GM21360 (cell line): ENCODE measurements at regions not wholly inside any gene's neighbourhood (a gene's known extent, or its start where the extent isn't known, plus 50 kb on each side); places are given as distances from the start of the nearest gene placed in this dataset.

Source experiments
- ATAC-seq: cut with Tn5 transposase; IDR thresholded peaks from one replicate; pipeline ENCODE4 v1.9.1; 2021; ENCODE audit warnings: mild to moderate bottlenecking, moderate library complexity; ENCODE audit not compliant: unreplicated experiment

DNA sequence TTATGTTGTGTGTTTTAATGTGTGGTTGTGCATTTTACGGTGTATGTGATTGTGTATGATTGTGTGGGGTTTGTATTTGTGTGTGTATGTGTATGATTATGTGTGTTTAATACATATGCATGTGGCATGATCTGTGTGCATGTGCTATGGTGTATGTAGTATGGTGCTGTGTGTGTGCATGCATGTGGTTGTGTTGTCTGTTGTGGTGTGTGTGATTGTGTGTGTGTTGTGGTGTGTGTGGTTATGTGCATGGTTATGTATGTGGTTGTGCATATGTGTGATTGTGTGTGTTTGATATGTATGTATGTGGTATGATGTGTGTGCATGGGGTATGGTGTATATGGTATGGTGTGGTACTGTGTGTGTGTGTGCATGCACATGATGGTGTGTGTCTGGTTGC, 148.1 kb upstream of the AGAP1 start:
- no peak for ATAC-seq

DNA sequence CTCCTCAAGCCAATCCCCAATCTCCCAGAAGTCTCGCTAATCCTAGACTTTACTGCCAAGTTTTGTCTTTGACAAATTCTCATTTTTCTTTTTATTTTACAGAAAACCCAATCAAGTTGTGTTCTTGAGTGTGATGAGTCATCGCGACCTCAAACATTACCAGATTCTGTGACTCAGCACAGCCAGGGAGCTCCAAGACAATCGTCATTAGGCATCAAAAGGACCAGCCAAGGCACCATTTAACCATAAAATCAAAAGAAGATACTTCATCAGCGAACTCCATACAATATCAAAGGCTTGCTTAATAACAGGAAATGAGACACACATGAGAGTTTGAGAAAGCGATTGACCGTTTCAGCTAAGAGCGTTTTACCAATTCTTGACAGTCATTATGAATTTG, 146.2 kb upstream of the AGAP1 start:
- no peak for ATAC-seq

DNA sequence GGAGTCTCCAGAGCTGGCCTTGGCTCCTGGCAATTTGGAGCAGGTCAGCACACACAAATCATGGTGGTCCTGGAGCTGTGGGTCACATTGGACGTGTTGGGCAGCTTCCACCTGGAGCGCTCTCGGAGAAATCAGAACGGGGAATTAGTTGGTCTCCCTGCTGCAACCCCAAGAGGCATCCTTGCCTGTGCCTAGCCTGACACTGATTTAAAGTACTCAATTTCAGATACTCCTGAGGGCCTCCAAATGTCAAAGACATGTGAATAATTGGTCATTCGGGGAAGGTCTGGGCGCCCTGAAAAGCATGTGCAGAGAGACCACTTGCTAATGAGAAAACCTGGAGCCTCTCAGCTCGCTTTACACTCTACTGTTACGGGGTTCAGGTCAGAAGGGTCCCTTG, 145.5 kb upstream of the AGAP1 start:
- ATAC-seq = no peak

DNA sequence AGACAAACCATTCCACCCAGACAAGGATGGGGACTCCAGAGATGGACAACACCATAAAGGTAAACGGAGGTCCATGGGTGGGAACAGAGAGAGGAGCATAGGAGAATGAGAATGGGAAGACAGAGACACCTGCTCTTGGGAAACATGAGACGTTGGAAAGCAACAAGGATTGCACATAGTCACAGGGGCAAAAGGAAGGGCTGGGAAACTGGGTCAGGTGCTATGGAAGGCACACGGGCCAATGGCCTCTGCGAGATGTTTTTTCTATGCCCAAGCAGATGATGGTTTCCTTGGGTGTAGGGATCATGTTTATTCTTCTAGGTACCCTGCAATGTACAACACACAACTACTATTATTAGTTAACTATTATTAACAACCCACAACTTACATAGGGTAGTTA, 143.6 kb upstream of the AGAP1 start:
- ATAC-seq = no peak

DNA sequence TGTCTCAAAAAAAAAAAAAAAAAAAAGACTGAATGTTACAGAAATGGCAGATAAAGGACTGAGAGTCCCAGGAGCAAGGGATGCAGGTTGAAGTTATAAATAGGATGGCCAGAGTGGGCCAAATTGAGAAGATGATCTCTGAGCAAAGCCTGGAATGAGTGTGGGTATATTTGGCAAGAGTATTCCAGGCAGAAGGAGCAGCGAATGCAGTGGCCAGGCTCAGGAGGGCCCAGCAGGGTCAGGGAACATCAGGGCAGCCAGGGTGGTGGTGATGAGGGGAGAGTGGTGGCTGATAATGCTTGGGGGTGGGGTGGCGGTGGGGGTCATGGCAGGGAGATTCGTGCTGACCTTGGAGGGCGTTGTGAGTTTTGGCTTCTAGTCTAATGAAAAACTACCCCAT, 141.3 kb upstream of the AGAP1 start:
- no peak for ATAC-seq

DNA sequence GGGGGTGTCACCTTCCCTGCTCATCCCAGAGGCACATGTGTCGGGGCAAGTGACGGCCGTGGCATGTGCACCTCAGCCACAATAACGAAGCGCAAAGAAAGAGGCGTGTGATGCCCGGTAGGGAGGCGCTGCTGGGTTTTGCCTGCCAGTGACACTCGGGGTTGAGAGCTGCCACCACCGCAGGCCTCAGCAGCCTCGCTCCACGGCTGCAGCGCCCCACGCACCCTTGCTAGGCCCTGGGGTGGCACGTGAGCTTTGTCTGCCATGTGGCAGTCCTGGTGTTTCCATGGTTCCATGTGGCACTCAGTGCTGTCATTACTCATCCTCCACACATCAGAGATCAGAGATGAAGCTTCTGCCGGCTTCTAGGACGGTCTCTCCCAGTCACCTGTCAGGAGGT, 136.0 kb upstream of the AGAP1 start:
- ATAC-seq = no peak

DNA sequence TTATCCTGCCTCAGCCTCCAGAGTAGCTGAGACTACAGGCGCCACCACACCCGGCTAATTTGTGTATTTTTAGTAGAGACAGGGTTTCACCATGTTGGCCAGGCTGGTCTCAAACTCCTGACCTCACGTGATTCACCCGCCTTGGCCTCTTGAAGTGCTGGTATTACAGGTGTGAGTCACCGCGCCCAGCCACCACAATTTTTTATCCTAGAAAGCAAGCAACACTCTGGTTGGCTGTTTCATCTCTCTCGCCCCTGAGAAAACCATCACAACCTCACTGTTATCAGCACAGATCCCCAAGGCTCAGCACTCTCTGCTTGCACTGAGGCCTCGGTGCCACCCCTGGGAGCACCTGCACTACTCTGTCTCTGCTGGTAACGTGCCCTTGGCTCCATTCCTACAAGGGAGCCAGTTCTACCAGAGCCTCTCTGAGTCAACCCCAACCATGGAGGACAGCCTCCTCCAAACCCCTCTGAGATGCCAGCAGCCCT, 134.8 kb upstream of the AGAP1 start:
- no peak for ATAC-seq

DNA sequence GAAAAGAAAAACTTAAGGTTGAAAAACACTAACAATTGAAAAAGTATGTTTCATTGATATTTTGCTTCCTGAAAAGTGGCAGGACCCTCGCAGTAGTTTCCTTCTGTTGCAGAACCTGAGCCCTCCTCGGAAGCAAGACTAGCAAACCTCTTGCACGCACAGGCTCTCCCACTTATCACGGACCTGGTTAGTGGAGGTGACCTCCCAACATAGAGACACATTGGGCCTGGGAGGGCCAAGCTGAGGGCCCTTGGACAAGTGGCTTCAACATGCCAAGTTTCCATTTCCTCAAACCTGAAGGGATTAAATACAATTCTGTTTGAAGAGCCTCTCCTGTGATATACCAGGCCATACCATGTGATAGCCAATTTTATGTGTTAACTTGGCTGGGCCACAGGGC, 133.4 kb upstream of the AGAP1 start:
- no peak for ATAC-seq

DNA sequence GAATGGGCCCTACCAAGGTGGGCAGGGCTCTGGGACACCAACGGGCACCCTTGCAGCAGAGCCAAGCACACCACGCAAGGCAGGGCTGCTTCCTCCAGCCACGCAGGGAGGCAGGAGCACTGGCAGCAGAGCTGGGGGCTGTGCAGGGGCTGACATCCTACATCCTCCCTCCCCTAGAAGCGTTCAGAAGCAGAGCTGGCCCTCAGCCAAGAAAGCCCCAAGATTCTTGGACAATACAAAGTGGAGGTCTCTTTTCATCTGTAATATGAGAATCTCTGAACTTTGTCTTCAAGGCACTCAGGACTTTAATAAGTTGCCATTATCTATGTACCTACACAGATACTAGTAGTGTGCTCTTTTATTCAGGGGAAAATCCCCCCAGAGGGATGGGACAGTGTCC, 128.1 kb upstream of the AGAP1 start:
- ATAC-seq = no peak

DNA sequence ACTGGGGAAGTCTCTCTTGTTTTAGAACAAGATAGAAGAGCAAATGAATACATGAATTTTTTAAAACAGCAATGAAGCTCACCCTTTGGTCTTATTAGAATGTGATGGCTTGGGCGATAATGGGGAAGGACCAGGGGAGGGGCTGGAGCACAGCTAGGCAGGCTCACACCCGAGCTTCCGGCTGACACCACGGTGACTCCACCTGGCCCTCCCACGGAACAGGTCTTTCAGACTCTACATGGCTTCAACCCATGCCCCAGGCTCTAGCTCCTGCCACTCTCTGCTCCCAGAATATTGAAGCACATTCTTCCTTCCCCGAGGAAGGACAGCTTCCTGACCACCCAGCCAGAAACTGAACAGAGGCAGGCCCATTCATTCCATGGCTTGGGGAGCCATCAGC, 127.5 kb upstream of the AGAP1 start:
- ATAC-seq = no peak

DNA sequence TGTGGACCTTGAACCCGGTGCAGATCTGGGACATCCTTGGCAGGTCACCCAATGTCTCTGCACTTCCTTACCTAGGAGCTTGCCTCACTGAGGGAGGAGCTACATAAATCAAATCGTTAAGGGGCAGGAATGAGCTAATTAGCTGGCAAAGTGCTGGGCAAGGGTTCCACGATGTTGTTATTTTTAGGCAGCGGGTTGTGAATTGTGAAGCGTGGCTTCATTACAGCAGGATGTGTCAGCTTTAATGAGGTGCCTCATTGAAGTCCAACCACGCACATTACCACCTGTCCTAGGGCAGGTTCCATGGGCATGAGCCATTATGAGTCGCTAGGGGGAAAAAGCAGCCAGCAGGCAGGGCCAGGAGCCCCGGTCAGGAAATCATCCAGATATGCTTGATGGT, 127.0 kb upstream of the AGAP1 start:
- ATAC-seq = no peak

DNA sequence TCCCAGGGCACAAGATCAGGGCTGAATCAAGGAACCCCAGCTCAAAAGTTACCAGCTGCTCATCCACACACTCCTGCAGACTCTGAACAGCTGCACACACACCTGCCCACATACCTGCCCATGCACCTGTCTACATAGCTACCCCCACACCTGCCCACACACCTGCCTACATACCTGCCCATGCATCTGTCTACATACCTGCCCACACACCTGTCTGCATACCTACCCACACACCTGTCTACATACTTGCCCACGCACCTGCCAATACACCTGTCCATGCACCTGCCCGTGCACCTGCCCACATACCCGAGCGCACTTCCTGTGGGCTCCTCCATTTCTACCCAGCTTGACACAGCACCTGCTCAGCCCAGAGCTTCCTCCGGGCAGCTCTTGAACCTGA, 122.8 kb upstream of the AGAP1 start:
- ATAC-seq = no peak

DNA sequence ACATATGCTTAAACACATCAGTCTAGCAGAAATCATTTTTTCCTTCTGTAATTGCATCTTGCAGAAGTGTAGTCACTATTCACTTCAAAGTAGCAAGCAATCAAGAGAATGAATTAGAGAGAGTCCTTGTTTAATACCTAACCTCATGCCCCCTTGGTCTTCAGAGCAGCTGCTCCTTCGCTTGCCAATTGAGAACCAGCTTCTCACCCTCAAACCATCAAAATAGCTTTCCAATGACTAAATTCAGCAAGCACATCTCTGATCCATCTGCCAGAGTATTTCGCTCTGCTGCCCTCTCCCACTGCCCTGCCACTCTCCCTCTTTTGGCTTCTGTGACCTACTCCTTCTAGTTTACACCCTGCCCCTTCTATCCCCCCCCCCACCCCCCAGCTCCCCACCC, 120.7 kb upstream of the AGAP1 start:
- no peak for ATAC-seq

DNA sequence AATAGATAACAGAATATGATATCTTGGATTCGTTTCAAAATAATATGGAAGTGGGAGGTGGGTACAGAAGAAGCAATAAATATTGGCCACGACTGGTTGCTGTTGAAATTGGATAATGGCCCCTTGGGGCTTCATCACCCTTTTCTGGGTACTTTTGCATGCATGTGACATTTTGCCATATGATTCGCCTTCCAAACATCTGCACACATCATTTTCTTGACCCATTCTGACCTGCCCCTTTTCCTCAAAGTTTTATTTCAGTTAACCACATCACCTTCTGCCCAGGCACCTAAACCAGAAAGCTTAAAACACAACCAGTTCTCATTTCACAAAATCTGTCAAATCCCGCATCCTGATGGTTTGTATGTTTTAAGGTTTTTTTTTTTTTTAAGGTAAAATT, 116.7 kb upstream of the AGAP1 start:
- ATAC-seq = no peak

DNA sequence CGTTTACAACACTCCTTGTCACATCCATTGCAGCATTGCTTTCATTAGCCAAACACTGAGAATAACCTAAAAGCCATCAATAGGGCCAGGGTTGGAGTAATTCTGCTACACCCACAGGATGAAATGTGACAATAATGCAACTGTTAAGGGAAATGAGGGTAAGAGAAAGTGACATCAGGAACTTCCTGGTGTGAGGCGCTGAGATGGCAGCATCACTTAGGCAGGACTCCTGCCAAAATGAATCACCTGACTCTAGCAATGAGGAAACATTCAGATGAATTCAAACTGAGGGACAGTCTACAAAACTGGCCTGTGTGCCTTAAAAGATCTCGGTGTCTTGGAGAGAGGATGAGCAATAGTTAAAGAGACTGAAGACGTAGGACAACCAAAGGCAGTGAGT, 115.6 kb upstream of the AGAP1 start:
- no peak for ATAC-seq

DNA sequence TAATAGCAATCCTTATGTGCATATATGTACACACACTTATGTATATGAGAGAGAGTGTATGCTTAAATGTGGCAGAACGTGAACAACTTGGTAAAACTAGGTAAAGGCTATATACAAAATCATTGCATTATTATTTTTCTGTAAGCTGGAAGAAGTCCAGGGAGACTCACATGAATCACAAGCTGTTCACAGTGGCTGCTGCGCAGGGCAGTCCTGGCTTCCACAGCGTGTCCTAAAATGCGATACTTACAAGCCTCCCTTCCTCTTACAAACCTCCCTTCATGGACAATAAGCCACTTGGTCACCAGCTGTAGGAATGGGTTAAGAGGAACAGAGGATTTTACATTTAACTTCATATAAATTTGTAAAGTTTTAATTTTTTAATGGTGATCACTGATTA, 114.9 kb upstream of the AGAP1 start:
- ATAC-seq = no peak

DNA sequence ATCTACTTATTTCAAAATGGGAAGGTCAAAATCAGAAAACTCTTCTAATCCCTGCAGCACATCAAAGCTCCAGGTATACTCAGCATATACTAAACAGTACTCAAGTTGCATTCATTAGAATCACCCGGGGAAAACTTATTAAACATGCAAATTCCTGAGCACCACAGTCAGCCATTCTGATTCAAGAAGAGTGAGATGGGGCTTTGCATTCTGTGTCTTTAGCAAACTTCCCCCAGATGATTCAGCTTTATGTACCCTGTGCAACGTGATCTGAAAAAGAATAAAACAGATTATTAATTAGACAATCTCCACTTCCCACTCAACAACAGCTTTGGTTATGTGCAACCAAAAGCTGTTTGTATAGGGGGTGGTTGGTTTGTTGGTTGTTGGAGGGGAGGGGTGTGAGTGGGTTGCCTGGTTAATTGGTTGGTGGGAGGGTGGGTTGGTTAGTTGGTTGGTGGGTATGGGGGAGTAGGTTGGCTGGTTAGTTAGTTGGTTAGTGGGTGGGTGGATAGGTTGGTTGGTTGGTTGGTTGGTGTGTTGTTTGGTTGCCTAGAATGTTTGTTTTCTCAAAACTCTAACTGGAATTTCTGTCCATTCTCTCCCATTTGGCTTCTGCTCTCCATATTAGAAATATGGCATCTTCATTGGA, 112.5 kb upstream of the AGAP1 start:
- no peak for ATAC-seq

DNA sequence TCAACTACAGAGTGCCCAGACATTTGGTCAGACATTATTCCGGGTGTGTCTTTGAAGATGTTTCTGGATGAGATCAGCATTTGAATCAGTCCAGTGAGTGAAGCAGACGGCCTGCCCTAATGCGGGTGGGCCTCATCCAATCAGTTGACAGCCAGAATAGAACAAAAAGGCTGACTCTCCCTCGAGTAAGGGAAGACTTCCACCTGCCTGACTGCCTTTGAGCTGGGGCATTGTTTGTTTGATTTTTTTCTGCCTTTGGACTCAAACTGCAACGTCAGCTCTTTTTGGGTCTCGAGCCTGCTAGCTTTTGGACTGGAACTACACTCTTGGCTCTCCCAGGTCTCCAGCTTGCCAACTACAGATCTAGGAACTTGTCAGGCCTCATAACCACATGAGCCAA, 111.7 kb upstream of the AGAP1 start:
- ATAC-seq = no peak

DNA sequence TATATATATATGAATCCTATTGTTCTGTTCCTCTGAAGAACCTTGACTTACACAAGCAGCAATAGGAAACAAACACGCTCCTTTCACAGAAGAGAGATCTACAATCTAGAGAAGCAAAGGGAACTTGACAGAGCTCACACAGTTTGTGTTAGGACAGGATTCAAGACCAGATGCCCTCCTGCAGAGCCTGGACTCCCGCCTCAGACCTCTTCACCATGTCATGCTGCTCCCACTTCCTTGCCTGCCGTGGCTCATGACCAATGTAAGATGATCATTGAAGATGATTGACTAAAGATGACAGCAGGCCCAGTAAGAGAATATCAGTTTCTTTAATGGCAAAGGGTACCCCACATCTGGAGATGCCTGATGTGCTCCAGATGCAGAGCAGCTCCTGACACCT, 111.2 kb upstream of the AGAP1 start:
- ATAC-seq = no peak

DNA sequence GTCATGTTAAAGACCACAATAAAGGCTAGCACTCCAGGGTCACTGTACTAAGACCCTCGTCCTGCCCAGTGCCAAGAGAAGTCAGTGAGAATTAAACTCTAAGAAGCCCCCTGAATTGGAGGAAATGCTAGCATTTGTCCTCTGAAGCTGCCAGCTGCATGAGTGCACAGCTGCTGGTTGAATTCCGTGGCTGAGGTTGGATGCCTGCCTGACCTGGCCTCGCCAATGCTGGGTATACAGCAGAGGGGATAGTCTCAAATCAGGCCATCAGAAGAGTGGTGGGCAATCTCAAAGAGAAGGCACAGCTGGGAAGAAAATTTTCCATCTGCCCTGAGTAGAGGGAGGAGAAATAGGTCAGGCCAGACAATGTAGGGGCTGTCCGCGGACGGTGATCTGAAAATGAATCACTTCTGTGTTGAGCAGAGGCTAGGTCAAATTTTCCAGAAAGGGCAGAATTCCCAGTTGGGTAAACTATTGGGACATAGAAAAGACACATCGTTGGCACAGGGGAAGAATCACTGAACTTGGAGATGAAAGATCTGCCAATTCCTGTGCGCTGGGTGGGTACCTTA, 110.5 kb upstream of the AGAP1 start:
- no peak for ATAC-seq

DNA sequence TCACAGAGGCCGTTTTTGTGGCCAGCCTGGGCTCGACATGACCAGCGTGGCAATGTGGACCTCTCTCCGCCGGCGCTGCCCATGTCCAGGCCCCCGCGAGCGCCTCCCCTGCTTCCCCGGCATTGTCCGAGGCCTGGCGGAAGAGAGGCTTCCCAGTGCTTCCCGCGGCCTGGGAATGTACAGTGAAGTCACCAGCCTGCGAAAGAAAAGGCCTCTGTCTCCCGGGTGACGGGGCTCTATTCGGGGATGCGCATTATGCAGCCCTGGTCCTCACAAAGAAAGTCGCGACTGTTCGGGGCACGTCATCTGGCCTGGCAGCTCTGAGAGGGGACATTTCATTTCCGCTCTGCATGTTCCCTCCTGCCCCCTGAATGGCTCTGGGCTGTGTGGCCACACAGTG, 109.2 kb upstream of the AGAP1 start:
- no peak for ATAC-seq

DNA sequence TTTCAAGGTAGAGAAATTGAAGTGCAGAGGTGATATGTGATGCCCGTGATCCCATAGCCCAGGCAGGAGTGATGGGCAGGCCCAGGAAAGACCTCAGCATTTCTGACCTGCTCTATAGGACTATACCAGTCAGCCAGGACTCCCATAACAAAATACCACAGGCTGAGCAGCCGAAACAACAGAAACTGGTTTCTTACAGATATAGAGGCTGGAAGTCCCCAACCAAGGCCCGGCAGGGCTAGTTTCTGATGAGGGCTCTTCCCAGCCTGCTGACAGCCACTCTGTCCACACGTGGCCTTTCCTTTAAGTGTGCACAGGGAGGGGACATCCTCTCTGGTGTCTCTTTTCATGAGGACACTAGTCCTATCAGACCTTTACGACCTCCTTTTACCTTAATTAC, 104.2 kb upstream of the AGAP1 start:
- no peak for ATAC-seq
